ENCODE measurements at regions not wholly inside any gene's neighbourhood (a gene's known extent, or its start where the extent isn't known, plus 50 kb on each side); places are given as distances from the start of the nearest gene placed in this dataset.

DNA sequence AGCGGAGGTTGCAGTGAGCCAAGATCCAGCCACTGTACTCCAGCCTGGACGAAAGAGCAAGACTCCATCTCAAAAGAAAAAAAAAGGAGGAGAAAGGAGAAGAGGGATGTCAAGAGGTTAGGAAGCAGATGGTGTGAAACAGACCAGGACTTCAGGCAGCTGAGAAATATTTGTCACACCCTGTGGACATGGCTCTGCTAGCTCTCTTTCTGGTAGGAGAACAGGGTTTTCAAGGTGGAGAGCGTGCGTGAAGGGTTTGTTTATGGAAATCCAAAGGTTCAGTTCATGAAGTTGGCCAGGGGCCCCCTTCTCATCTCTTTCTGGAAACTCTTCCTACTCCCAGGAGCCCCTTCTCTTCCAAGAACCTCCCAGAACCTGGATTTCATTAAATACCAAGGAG, 110.8 kb upstream of the GALNT17 start:
- Mint-ChIP-seq H3K36me3 (ENCODE audit: low read depth) (no peaks in the 10 kb centered on the region), H3K4me1 (ENCODE audit: low read depth) (no peaks in the 10 kb centered on the region), H3K4me3 (no peak overlapping the region), H3K9me3 (peaks cover 5% of the 10 kb centered on the region), H3K27me3 (ENCODE audit: low read depth) (no peaks in the 10 kb centered on the region), H3K27ac (no peak overlapping the region)
- DNase-seq = no peak
- CTCF ChIA-PET = no interaction called here
- intact Hi-C loops (cut with micrococcal nuclease) = no loop called here

DNA sequence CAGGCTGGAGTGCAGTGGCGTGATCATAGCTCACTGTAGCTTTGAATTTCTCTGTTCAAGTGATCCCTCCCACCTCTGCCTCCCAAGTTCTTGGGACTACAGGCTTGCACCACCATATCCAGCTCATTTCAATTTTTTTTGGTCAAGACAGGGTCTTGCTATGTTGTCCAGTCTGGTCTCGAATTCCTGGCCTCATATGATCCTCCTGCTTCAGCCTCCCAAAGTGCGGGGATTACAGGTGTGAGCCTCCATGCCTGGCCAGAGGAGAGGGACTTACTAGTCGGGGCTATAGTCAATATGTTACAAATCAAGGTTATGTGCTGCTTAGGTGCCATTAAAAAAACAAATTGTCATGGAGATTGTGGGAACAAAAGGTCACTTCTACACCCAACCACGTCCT, 105.3 kb upstream of the GALNT17 start:
- CTCF ChIA-PET = interaction anchor here (0.6 kb wide), 1 partner anchor 197 kb away, joined by 3 read pairs; no protein-coding TSS in a partner anchor
- Mint-ChIP-seq H3K9me3 (peaks cover 1% of the 10 kb centered on the region), H3K4me3 (no peak overlapping the region), H3K36me3 (ENCODE audit: low read depth) (no peaks in the 10 kb centered on the region), H3K27ac (no peak overlapping the region), H3K27me3 (ENCODE audit: low read depth) (no peaks in the 10 kb centered on the region), H3K4me1 (ENCODE audit: low read depth) (no peaks in the 10 kb centered on the region)
- no peak for DNase-seq
- intact Hi-C loops (cut with micrococcal nuclease) = no loop called here

DNA sequence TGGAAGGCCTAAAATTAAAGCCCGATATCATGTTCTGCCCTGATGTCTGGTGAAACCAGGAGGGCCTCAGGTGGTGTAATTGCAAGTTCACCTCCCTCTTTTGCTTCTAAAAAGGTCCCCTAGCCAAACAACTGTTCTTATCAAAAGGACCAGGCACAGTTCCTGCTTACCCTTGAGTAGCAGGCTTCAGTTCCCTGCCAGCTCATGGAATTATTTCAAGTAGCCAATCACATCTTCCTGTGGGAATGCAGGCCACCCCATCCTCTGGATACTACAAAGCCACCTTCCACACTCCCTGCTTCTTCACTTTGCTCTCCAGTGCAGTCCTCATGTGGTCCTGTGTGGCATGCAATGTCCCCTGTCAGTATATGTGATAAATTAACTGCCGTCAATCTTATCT, 97.7 kb upstream of the GALNT17 start:
- intact Hi-C loops (cut with micrococcal nuclease) = no loop called here
- CTCF ChIA-PET = no interaction called here
- Mint-ChIP-seq H3K4me1 (ENCODE audit: low read depth) (no peaks in the 10 kb centered on the region), H3K9me3 (peaks cover 16% of the 10 kb centered on the region), H3K4me3 (no peak overlapping the region), H3K27me3 (ENCODE audit: low read depth) (no peaks in the 10 kb centered on the region), H3K27ac (no peak overlapping the region), H3K36me3 (ENCODE audit: low read depth) (no peaks in the 10 kb centered on the region)
- no peak for DNase-seq

DNA sequence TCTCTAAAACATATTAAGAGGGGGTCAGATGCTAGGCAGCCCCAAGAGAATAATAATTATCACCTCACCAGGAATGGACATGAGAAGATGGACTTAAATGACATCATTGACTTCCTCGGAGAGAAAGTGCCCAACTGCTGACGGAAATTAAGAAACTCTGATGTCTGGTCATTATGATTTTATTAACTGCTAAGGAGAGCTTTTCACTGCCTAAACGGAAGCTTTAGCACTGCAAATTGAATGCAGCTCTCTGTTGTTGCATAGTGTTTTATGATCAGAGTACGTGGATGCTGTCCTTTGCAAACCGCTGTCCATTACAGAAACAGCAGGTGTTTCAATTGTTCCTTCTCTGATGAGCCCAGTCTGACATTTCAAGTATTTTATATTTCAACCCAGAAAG, 89.4 kb upstream of the GALNT17 start:
- DNase-seq = no peak
- CTCF ChIA-PET = no interaction called here
- no peak overlapping the region for H3K27ac Mint-ChIP-seq
- intact Hi-C loops (cut with micrococcal nuclease) = no loop called here
- no peaks in the 10 kb centered on the region for H3K36me3 Mint-ChIP-seq (ENCODE audit: low read depth)
- H3K4me3 Mint-ChIP-seq = no peak overlapping the region
- H3K4me1 Mint-ChIP-seq (ENCODE audit: low read depth) = no peaks in the 10 kb centered on the region
- peaks cover 8% of the 10 kb centered on the region for H3K9me3 Mint-ChIP-seq
- no peaks in the 10 kb centered on the region for H3K27me3 Mint-ChIP-seq (ENCODE audit: low read depth)

DNA sequence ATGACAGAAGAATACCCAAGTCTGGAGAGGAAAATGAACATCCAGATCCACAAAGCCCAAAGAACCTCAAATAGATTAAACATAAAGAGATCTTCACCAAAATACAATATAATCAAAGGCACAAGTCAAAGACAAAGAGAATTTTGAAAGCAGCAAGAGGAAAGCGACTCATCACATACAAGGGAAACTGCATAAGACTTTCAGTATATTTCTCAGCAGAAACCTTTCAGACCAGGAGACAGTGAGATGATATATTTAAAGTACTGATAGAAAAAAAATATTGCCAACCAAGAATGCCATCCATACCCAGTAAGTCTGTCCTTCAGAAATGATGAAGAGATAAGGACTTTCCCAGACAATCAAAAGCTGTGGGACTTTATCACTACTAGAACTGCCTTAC, 81.5 kb upstream of the GALNT17 start:
- Mint-ChIP-seq H3K36me3 (ENCODE audit: low read depth) (peaks cover 2% of the 10 kb centered on the region), H3K9me3 (peaks cover 24% of the 10 kb centered on the region), H3K27ac (no peak overlapping the region), H3K4me1 (ENCODE audit: low read depth) (no peaks in the 10 kb centered on the region), H3K27me3 (ENCODE audit: low read depth) (no peaks in the 10 kb centered on the region), H3K4me3 (no peak overlapping the region)
- CTCF ChIA-PET = no interaction called here
- DNase-seq = no peak
- intact Hi-C loops (cut with micrococcal nuclease) = no loop called here

DNA sequence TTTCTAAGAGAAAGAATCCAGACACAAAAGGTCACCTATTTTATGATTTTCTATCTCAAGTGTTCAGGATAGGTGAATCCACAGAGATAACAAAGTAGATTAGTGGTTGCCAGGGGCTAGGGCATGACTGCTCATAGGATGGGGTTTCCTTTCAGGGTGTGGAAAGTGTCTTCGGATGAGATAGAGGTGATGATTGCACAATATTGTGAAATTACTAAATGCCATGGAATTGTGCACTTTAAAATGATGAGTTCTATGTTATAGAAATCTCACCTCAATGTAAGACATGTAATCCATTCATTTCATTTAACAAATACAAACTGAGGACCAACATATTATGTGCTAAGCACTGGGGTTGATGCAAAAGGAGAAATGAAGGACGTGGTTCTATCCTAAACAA, 76.4 kb upstream of the GALNT17 start:
- H3K27ac Mint-ChIP-seq = no peak overlapping the region
- CTCF ChIA-PET = no interaction called here
- H3K9me3 Mint-ChIP-seq = peaks cover 17% of the 10 kb centered on the region
- no peak for DNase-seq
- peaks cover under 1% of the 10 kb centered on the region for H3K36me3 Mint-ChIP-seq (ENCODE audit: low read depth)
- no peaks in the 10 kb centered on the region for H3K4me1 Mint-ChIP-seq (ENCODE audit: low read depth)
- intact Hi-C loops (cut with micrococcal nuclease) = no loop called here
- H3K27me3 Mint-ChIP-seq (ENCODE audit: low read depth) = no peaks in the 10 kb centered on the region
- no peak overlapping the region for H3K4me3 Mint-ChIP-seq

DNA sequence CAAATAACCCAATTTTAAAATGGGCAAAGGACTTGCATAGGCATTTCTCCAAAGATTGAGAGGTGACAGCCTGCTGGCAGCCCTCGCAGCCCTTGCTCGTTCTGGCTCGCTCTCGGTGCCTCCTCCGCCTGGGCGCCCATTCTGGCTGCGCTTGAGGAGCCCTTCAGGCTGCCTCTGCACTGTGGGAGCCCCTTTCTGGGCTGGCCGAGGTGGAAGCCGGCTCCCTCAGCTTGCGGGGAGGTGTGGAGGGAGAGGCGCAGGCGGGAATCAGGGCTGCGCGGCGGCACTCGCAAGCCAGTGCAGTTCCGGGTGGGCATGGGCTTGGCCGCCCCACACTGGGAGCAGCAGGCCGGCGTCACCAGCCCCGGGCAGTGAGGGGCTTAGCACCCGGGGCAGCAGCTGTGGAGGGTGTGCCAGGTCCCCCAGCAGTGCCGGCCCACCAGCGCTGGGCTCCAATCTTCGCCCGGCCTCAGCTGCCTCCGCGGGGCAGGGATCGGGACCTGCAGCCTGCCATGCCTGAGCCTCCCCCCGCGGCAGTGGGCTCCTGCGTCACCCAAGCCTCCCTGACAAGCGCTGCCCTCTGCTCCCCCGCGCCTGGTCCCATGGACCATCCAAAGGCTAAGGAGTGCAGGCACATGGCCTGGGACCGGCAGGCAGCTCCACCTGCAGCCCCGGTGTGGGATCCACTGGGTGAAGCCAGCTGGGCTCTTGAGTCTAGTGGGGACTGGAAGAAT, 54.0 kb upstream of the GALNT17 start:
- H3K4me1 Mint-ChIP-seq (ENCODE audit: low read depth) = no peaks in the 10 kb centered on the region
- intact Hi-C loops (cut with micrococcal nuclease) = no loop called here
- CTCF ChIA-PET = no interaction called here
- no peak overlapping the region for H3K4me3 Mint-ChIP-seq
- H3K36me3 Mint-ChIP-seq (ENCODE audit: low read depth) = peaks cover 4% of the 10 kb centered on the region
- DNase-seq = no peak
- H3K27ac Mint-ChIP-seq = no peak overlapping the region
- H3K27me3 Mint-ChIP-seq (ENCODE audit: low read depth) = no peaks in the 10 kb centered on the region
- H3K9me3 Mint-ChIP-seq = peaks cover 22% of the 10 kb centered on the region
